Psoas muscle (tissue), 7 donors: ENCODE measurements at regions not wholly inside any gene's neighbourhood (a gene's known extent, or its start where the extent isn't known, plus 50 kb on each side); places are given as distances from the start of the nearest gene placed in this dataset.

Source experiments
- ATAC-seq, 4 donors: fragments of 200-7000 bp; cut with Tn5 transposase; one replicate each; pipeline ENCODE4 v1.9.1; 2020; ENCODE audit warnings: moderate library complexity in 3 of 4, mild to moderate bottlenecking in 2 of 4
- DNase-seq, 2 donors: peaks; one replicate each; pipeline ENCODE4 v3.0.0-alpha.2; 2020
- H3K27ac ChIP-seq: fragments of 200-600 bp; one replicate; pipeline ENCODE4 v1.8.0; 2022
- H3K27me3 ChIP-seq, 3 donors: fragments of 200-600 bp in 1 of 3; one replicate each; pipeline versions ENCODE4 v1.6.1 to v1.8.0; 2013 to 2022; ENCODE audit warnings: low read length in 2 of 3, mild to moderate bottlenecking in 2 of 3, moderate library complexity in 1 of 3; ENCODE audit not compliant: insufficient read depth in 3 of 3
- H3K36me3 ChIP-seq, 2 donors: fragments of 200-600 bp in 1 of 2; one replicate each; pipeline versions ENCODE4 v1.6.1 to v1.8.0; 2013 to 2022; ENCODE audit warnings: low read depth in 1 of 2, mild to moderate bottlenecking in 1 of 2, moderate library complexity in 1 of 2; ENCODE audit not compliant: insufficient read depth in 1 of 2
- H3K4me1 ChIP-seq: fragments of 200-600 bp; one replicate; pipeline ENCODE4 v1.8.0; 2022
- H3K4me3 ChIP-seq: fragments of 200-600 bp; one replicate; pipeline ENCODE4 v1.8.0; 2022; ENCODE audit warnings: mild to moderate bottlenecking
- H3K9me3 ChIP-seq: fragments of 200-600 bp; one replicate; pipeline ENCODE4 v1.8.0; 2022
- WGBS, 3 donors: extraction: QIAGEN DNeasy Blood & Tissue Kit; methylation state at CpG; one replicate each; pipeline versions ENCODE4 v1.1.6 to v1.1.7; 2013; 5-methylcytosine and 5-hydroxymethylcytosine counted together
- intact Hi-C, 2 donors: fragments of 100-400 bp; cut with DNase I; formaldehyde crosslinking; loops; one replicate each; pipeline versions ENCODE4 v1.11.0 to v1.14.2; 2022
- TF ChIP-seq, protein P1 (sequence below): fragments of 200-600 bp; IDR thresholded peaks from one replicate; pipeline ENCODE4 v1.8.0; 2022; ENCODE audit warnings: antibody characterized with exemption
- donor health status: healthy with polysubstance abuse.
- donor health status: DM: no; HTN: no; CAD: no; lungs with moderate emphysema.
- donor health status: Bipolar disorder and iron deficiency.
- donor health status: healthy.
- donor health status: DM: yes; HTN: yes; CAD: no.
- donor health status: DM: no; HTN: no; CAD: no.
- donor health status: DM: yes; HTN: yes; CAD: no.

DNA sequence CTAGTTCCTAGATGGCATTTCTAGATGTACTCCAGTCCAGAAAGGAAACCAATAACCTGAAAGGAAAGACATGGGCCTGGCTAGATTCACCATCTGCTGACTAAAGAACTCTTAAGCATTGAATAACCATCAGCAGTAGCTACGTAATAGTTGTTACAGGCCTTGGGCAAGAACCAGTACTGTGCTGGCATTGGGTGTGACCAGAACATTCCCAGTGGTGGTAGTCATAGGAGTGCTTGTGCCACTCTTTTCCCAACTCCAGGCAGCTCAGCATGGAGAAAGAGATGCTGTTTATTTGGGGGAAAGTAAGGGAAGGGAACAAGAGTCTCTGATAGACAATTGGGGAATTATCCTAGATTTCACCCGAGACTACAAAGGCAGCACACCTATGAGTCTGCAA, 333.3 kb downstream of the SLC16A7 start:
- no peaks in the 10 kb centered on the region for H3K4me1 ChIP-seq
- no peaks in the 10 kb centered on the region for H3K36me3 ChIP-seq
- no peak overlapping the region for H3K4me3 ChIP-seq
- intact Hi-C loops: no loop called here
- ATAC-seq (no peak), DNase-seq (no peak)
- TF ChIP-seq, protein P1, sequence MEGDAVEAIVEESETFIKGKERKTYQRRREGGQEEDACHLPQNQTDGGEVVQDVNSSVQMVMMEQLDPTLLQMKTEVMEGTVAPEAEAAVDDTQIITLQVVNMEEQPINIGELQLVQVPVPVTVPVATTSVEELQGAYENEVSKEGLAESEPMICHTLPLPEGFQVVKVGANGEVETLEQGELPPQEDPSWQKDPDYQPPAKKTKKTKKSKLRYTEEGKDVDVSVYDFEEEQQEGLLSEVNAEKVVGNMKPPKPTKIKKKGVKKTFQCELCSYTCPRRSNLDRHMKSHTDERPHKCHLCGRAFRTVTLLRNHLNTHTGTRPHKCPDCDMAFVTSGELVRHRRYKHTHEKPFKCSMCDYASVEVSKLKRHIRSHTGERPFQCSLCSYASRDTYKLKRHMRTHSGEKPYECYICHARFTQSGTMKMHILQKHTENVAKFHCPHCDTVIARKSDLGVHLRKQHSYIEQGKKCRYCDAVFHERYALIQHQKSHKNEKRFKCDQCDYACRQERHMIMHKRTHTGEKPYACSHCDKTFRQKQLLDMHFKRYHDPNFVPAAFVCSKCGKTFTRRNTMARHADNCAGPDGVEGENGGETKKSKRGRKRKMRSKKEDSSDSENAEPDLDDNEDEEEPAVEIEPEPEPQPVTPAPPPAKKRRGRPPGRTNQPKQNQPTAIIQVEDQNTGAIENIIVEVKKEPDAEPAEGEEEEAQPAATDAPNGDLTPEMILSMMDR: no peak
- WGBS, 3 donors: 84 to 96% (median 94%) methylated on average over 2 of the region's 2 CpGs
- H3K27ac ChIP-seq: no peak overlapping the region
- no peaks in the 10 kb centered on the region for H3K9me3 ChIP-seq
- H3K27me3 ChIP-seq: no peaks in the 10 kb centered on the region

DNA sequence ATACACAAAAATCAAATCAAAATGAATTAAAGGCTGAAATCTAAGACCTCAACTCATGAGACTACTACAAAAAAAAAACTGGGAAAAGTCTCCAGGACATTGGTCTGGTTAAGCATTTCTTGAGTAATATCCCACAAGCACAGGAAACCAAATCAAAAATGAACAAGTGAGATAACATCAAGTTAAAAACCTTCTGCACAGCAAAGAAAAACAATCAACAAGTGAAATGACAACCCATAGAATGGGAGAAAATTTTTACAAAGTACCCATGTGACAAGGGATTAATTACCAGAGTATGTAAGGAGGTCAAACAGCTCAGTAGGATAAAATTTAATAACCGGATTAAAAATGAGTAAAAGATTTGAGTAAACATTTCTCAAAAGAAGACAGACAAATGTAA, 338.7 kb downstream of the SLC16A7 start:
- Histone ChIP-seq H3K9me3 (no peaks in the 10 kb centered on the region), H3K4me1 (no peaks in the 10 kb centered on the region), H3K27ac (no peak overlapping the region), H3K4me3 (no peak overlapping the region), H3K27me3 (no peaks in the 10 kb centered on the region), H3K36me3 (no peaks in the 10 kb centered on the region)
- intact Hi-C loops: no loop called here
- WGBS, 3 donors: 84 to 86% (median 84%) methylated on average over 1 of the region's 1 CpG
- TF ChIP-seq, protein P1: no peak
- DNase-seq: no peak
- ATAC-seq: no peak

DNA sequence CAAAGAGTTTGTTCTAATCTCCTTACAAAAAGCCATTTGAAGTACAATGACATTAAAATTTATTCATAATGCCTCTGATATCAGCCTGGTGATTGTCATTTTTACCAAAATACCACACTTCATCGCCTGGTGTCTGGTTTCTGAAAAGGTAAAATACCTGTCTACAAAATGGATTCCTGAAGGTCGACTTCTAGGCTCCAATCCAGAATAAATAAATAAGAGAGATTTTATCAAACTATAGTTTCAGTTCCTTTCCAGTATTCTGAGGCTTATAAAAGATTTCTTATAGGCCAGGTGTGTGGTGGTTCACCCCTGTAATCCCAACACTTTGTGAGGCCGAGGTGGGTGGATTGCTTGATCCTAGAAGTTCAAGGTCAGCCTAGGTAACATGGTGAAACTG, 340.7 kb downstream of the SLC16A7 start:
- 69 to 79% (median 77%) methylated on average over 3 of the region's 3 CpGs for WGBS, 3 donors
- no peak for ATAC-seq
- Histone ChIP-seq H3K36me3 (no peaks in the 10 kb centered on the region), H3K4me3 (no peak overlapping the region), H3K27ac (no peak overlapping the region), H3K4me1 (no peaks in the 10 kb centered on the region), H3K9me3 (no peaks in the 10 kb centered on the region), H3K27me3 (no peaks in the 10 kb centered on the region)
- no peak for DNase-seq
- TF ChIP-seq, protein P1: no peak
- intact Hi-C loops: no loop called here

DNA sequence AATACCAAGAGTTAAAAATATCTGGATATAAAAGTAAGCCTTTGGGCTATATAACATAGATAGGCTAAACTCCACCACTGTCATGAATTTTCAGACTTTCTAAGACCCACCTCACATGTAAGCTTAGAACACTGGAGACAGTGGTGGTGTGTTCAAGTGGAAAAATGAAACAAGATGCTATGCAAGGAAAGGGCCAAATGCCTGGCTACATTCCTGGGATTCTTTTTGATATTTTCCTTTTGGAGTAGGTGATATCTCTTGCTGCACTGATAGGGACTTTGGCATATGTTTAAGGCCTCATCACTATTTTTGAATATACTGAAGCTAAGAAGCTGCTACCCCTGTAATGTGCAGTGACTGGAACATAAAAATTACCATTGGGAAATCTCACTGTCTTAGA, 341.3 kb downstream of the SLC16A7 start:
- DNase-seq (no peak), ATAC-seq (no peak)
- TF ChIP-seq, protein P1: no peak
- Histone ChIP-seq H3K27me3 (no peaks in the 10 kb centered on the region), H3K4me3 (no peak overlapping the region), H3K36me3 (no peaks in the 10 kb centered on the region), H3K27ac (no peak overlapping the region), H3K4me1 (no peaks in the 10 kb centered on the region), H3K9me3 (no peaks in the 10 kb centered on the region)
- intact Hi-C loops: no loop called here

DNA sequence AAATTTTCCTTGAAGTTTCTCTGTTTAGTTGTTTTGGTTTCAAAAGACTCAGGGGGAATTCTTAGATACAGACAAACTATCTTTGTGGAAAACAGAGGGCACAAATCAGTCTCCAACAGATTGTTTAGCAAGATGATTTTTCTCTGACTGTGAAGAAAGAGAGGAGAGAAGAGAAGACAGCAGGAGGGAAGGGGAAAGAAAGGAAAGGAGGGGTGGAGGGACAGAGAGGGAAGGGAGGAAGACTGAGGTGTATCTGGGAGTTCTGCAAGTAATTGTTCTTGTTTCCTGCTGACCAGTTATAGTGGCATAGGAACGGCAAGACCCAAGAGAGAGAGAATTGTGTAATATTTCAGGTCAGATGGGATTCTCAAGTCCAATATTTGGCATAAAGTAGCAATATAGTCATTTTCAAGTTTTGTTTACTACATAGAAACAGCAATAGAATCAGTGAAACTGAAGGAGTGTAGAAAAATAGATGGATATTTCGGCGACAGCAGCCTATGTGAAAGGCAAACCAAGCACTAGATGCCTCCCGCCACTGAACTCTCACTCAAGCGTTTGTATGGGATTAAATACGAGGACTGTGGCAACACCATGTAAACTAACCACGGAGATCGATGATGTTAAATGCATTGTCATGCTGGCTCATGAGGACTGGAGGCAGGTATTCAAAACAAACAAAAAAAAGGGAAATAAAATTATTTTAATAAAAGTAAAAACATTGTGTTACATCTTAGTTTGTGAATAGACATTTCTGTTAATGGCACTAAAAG, 342.5 kb downstream of the SLC16A7 start:
- TF ChIP-seq, protein P1: no peak
- intact Hi-C loops: no loop called here
- no peak for DNase-seq
- Histone ChIP-seq H3K27ac (no peak overlapping the region), H3K9me3 (no peaks in the 10 kb centered on the region), H3K36me3 (no peaks in the 10 kb centered on the region), H3K4me3 (no peak overlapping the region), H3K27me3 (no peaks in the 10 kb centered on the region), H3K4me1 (no peaks in the 10 kb centered on the region)
- ATAC-seq: no peak
- 77 to 79% (median 77%) methylated on average over 8 of the region's 8 CpGs for WGBS, 3 donors
